Neuronal stem cell (in vitro differentiated cells): ENCODE measurements at regions not wholly inside any gene's neighbourhood (a gene's known extent, or its start where the extent isn't known, plus 50 kb on each side); places are given as distances from the start of the nearest gene placed in this dataset.
A peak's percentile ranks its signal among the peaks of the same experiment; 100 is the strongest.

Experiments
- DNase-seq: peaks from one replicate; pipeline ENCODE4 v3.0.0-alpha.2; 2013; ENCODE audit warnings: low spot score
- H2AFZ ChIP-seq: one replicate; pipeline ENCODE4 v1.6.1; 2013; ENCODE audit warnings: mild to moderate bottlenecking, low read length, inconsistent platforms
- H2AK5ac ChIP-seq: 2 replicates; pipeline ENCODE4 v1.6.1; 2013; ENCODE audit warnings: low read depth, mild to moderate bottlenecking, inconsistent platforms, low read length, moderate library complexity, mixed read lengths
- H2BK120ac ChIP-seq: 2 replicates; pipeline ENCODE4 v1.6.1; 2013; ENCODE audit warnings: low read depth, mild to moderate bottlenecking, inconsistent platforms, low read length, moderate library complexity, mixed read lengths
- H2BK12ac ChIP-seq: one replicate; pipeline ENCODE4 v1.6.1; 2013; ENCODE audit warnings: low read length, inconsistent platforms
- H2BK15ac ChIP-seq: 2 replicates; pipeline ENCODE4 v1.6.1; 2013; ENCODE audit warnings: mild to moderate bottlenecking, low read length, inconsistent platforms, mixed read lengths
- H2BK5ac ChIP-seq: one replicate; pipeline ENCODE4 v1.6.1; 2013; ENCODE audit warnings: inconsistent platforms, mild to moderate bottlenecking, low read length, moderate library complexity
- H3K14ac ChIP-seq: one replicate; pipeline ENCODE4 v1.6.1; 2013; ENCODE audit warnings: low read length, inconsistent platforms
- H3K18ac ChIP-seq: 2 replicates; pipeline ENCODE4 v1.6.1; 2013; ENCODE audit warnings: low read length, inconsistent platforms
- H3K23ac ChIP-seq: 2 replicates; pipeline ENCODE4 v1.6.1; 2013; ENCODE audit warnings: low read depth, mild to moderate bottlenecking, mixed read lengths, low read length, inconsistent platforms; ENCODE audit not compliant: poor library complexity
- H3K27ac ChIP-seq: replicated peaks from 3 replicates; pipeline ENCODE4 v1.5.1; 2013; ENCODE audit warnings: low read length, inconsistent platforms
- H3K27me3 ChIP-seq, 3 experiments: 2 replicates each; pipeline ENCODE4 v1.6.1; 2013; ENCODE audit warnings: low read length in 3 of 3, mild to moderate bottlenecking in 2 of 3, inconsistent platforms in 1 of 3, low read depth in 1 of 3, mixed read lengths in 1 of 3, moderate library complexity in 1 of 3; ENCODE audit not compliant: control insufficient read depth in 3 of 3, insufficient read depth in 3 of 3
- H3K36me3 ChIP-seq, 2 donors: replicated peaks in 1 of 2; 2 replicates each; pipeline ENCODE4 v1.6.1; 2013; ENCODE audit warnings: low read length in 2 of 2; ENCODE audit not compliant: control insufficient read depth in 2 of 2, insufficient read depth in 2 of 2
- H3K4ac ChIP-seq: 2 replicates; pipeline ENCODE4 v1.6.1; 2013; ENCODE audit warnings: inconsistent platforms, mild to moderate bottlenecking, low read length, moderate library complexity
- H3K4me1 ChIP-seq, 2 donors: 1 replicate in 1 of 2; 2 replicates in 1 of 2; pipeline ENCODE4 v1.6.1; 2013; ENCODE audit warnings: low read length in 2 of 2, low read depth in 1 of 2; ENCODE audit not compliant: control insufficient read depth in 2 of 2, insufficient read depth in 1 of 2
- H3K4me2 ChIP-seq: one replicate; pipeline ENCODE4 v1.6.1; 2013; ENCODE audit warnings: mild to moderate bottlenecking, low read length, inconsistent platforms; ENCODE audit not compliant: insufficient read depth, poor library complexity, severe bottlenecking
- H3K4me3 ChIP-seq, 2 donors: 2 replicates each; pipeline ENCODE4 v1.5.1; 2013; ENCODE audit warnings: low read length in 2 of 2, mild to moderate bottlenecking in 2 of 2, inconsistent platforms in 1 of 2, moderate library complexity in 1 of 2
- H3K79me1 ChIP-seq: one replicate; pipeline ENCODE4 v1.6.1; 2013; ENCODE audit warnings: low read depth, mild to moderate bottlenecking, inconsistent platforms, low read length, moderate library complexity
- H3K9ac ChIP-seq: one replicate; pipeline ENCODE4 v1.6.1; 2013; ENCODE audit warnings: mild to moderate bottlenecking, low read depth, low read length, inconsistent platforms; ENCODE audit not compliant: poor library complexity
- H3K9me3 ChIP-seq, 2 donors: replicated peaks in 1 of 2; 2 replicates each; pipeline versions ENCODE3 to v1.6.1; 2013; ENCODE audit warnings: low read length in 2 of 2, mild to moderate bottlenecking in 2 of 2, inconsistent platforms in 1 of 2, low read depth in 1 of 2, mixed read lengths in 1 of 2, moderate library complexity in 1 of 2; ENCODE audit not compliant: control insufficient read depth in 2 of 2, insufficient read depth in 1 of 2
- H4K8ac ChIP-seq: one replicate; pipeline ENCODE4 v1.6.1; 2013; ENCODE audit warnings: low read depth, mild to moderate bottlenecking, inconsistent platforms, low read length, moderate library complexity
- H4K91ac ChIP-seq: one replicate; pipeline ENCODE4 v1.6.1; 2013; ENCODE audit warnings: low read length, low read depth, mild to moderate bottlenecking, inconsistent platforms; ENCODE audit not compliant: poor library complexity
- WGBS, 2 donors: extraction: QIAGEN DNeasy Blood & Tissue Kit; methylation state at CpG; one replicate each; pipeline ENCODE4 v1.1.7; 2013; ENCODE audit warnings: missing lambda C conversion rate in 2 of 2, mixed read lengths in 1 of 2; ENCODE audit not compliant: insufficient read length in 2 of 2, insufficient replicate concordance in 1 of 2; ENCODE audit errors: extremely low coverage in 2 of 2; 5-methylcytosine and 5-hydroxymethylcytosine counted together

GRCh38 chr9:16025627-16026026, 472.8 kb downstream of the CCDC171 start:
- H2BK15ac ChIP-seq = no peak overlapping the region
- H3K27me3 ChIP-seq = no peaks in the 10 kb centered on the region
- H3K18ac ChIP-seq = no peak overlapping the region
- no peak overlapping the region for H2BK120ac ChIP-seq
- H4K91ac ChIP-seq = no peak overlapping the region
- no peak overlapping the region for H2BK12ac ChIP-seq
- H3K4me1 ChIP-seq = no peaks in the 10 kb centered on the region
- no peak overlapping the region for H3K4ac ChIP-seq
- no peak overlapping the region for H3K4me3 ChIP-seq
- WGBS, 2 donors = no CpG with 5 or more reads among the region's 2 CpGs
- H3K14ac ChIP-seq = no peak overlapping the region
- H3K79me1 ChIP-seq = no peaks in the 10 kb centered on the region
- H4K8ac ChIP-seq = no peak overlapping the region
- DNase-seq = no peak
- no peaks in the 10 kb centered on the region for H3K9me3 ChIP-seq
- H3K9ac ChIP-seq = no peak overlapping the region
- H2AFZ ChIP-seq = no peak overlapping the region
- H3K4me2 ChIP-seq = no peak overlapping the region
- no peak overlapping the region for H3K27ac ChIP-seq
- no peaks in the 10 kb centered on the region for H3K36me3 ChIP-seq
- H2BK5ac ChIP-seq = no peak overlapping the region
- H2AK5ac ChIP-seq = no peak overlapping the region
- H3K23ac ChIP-seq = no peak overlapping the region

DNA sequence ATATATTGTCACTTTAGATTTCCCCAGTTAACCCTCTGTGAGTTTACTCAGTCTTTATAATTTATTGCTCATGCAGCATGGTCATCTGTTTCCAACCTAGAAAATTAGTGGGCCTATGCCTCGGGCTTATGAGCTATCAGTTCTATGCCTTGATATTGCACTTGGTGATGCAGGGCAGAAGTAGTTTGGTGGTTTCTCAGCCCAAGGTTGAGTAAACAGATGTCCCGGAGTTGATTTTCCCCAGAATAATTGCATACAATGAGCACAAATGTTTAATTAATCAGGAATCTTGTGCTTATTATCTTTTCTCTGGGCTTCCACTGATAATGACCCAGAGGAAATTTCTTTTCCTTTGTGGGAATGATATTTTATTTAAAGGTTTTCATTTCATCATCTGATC, 474.0 kb downstream of the CCDC171 start:
- Histone ChIP-seq H3K4ac (no peak overlapping the region), H2AFZ (no peak overlapping the region), H3K4me3 (no peak overlapping the region), H2AK5ac (no peak overlapping the region), H2BK15ac (no peak overlapping the region), H2BK12ac (no peak overlapping the region), H4K91ac (no peak overlapping the region), H4K8ac (no peak overlapping the region), H3K4me2 (no peak overlapping the region), H3K79me1 (no peaks in the 10 kb centered on the region), H2BK120ac (no peak overlapping the region), H3K27ac (no peak overlapping the region), H3K14ac (no peak overlapping the region), H3K9ac (no peak overlapping the region), H3K4me1 (no peaks in the 10 kb centered on the region), H3K27me3 (no peaks in the 10 kb centered on the region), H2BK5ac (no peak overlapping the region), H3K23ac (no peak overlapping the region), H3K9me3 (no peaks in the 10 kb centered on the region), H3K36me3 (no peaks in the 10 kb centered on the region), H3K18ac (no peak overlapping the region)
- DNase-seq = no peak
- no CpG with 5 or more reads among the region's 2 CpGs for WGBS, 2 donors

- WGBS, 2 donors = no CpG with 5 or more reads among the region's 2 CpGs
- Histone ChIP-seq H3K23ac (no peak overlapping the region), H3K36me3 (no peaks in the 10 kb centered on the region), H3K9ac (peak overlapping the region; percentile 9), H4K8ac (no peak overlapping the region), H2BK5ac (no peak overlapping the region), H2BK120ac (no peak overlapping the region), H2BK12ac (no peak overlapping the region), H2AK5ac (no peak overlapping the region), H4K91ac (no peak overlapping the region), H3K4me1 (no peaks in the 10 kb centered on the region), H3K79me1 (no peaks in the 10 kb centered on the region), H3K9me3 (no peaks in the 10 kb centered on the region), H2BK15ac (no peak overlapping the region), H3K4me3 (no peak overlapping the region), H3K18ac (no peak overlapping the region), H2AFZ (no peak overlapping the region), H3K14ac (no peak overlapping the region), H3K4ac (no peak overlapping the region), H3K27ac (no peak overlapping the region), H3K27me3 (no peaks in the 10 kb centered on the region), H3K4me2 (no peak overlapping the region)
- DNase-seq = no peak
These were observed 475.7 kb downstream of the CCDC171 start for GRCh38 chr9:16028548-16028947.

DNA sequence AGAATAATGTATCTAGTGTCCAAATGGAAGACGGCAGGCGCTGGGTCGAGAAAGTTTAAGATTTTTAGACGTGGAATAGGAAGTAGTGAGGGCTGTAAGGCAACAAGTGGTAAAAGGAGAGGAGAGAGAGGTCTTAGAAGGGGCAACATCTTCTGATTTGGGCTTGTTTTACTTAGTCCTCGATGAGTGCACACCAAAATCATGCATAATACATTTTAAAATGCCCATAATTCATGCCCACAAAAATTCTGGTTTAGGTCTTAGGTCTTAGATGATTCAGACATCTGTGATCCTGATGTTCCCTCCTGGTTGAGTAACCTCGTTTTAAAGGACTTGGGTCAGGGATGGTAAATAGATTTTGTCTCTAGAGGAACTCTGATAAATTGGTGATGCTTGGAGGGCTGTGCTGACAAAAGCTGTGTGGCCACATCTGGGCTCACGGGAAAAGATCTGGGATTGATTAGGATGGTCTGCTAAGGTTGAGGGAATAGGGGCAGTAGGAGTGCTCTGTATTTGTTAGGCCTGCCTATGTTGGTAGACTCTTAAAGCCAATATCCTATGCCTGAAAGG, 476.3 kb downstream of the CCDC171 start:
- H3K79me1 ChIP-seq = no peaks in the 10 kb centered on the region
- H2BK12ac ChIP-seq = no peak overlapping the region
- WGBS, 2 donors = 100% methylated on average over 4 of the region's 7 CpGs; no CpG with 5 or more reads in 1 of the 2 donors
- no peak overlapping the region for H2BK15ac ChIP-seq
- no peaks in the 10 kb centered on the region for H3K4me1 ChIP-seq
- DNase-seq = no peak
- H4K91ac ChIP-seq = no peak overlapping the region
- no peaks in the 10 kb centered on the region for H3K9me3 ChIP-seq
- no peak overlapping the region for H3K4me2 ChIP-seq
- H3K27ac ChIP-seq = no peak overlapping the region
- no peak overlapping the region for H2BK5ac ChIP-seq
- no peak overlapping the region for H2BK120ac ChIP-seq
- H3K14ac ChIP-seq = no peak overlapping the region
- no peaks in the 10 kb centered on the region for H3K36me3 ChIP-seq
- H3K23ac ChIP-seq = no peak overlapping the region
- H2AK5ac ChIP-seq = no peak overlapping the region
- H3K18ac ChIP-seq = no peak overlapping the region
- H3K9ac ChIP-seq = no peak overlapping the region
- H2AFZ ChIP-seq = no peak overlapping the region
- H4K8ac ChIP-seq = no peak overlapping the region
- H3K27me3 ChIP-seq = no peaks in the 10 kb centered on the region
- H3K4me3 ChIP-seq = no peak overlapping the region
- no peak overlapping the region for H3K4ac ChIP-seq
